ENCODE measurements at regions not wholly inside any gene's neighbourhood (a gene's known extent, or its start where the extent isn't known, plus 50 kb on each side); places are given as distances from the start of the nearest gene placed in this dataset.
A peak's percentile ranks its signal among the peaks of the same experiment; 100 is the strongest.
"Not testable (repeated sequence)": the region's sequence is repeated elsewhere in the genome, so short reads cannot be mapped to it uniquely, and the experiment has no call there.

GRCh38 chr16:59944041-59944440, 1209.9 kb upstream of the GOT2 start:
- not testable (repeated sequence) for DNase-seq

GRCh38 chr16:59941594-59941993, 1207.5 kb upstream of the GOT2 start:
- DNase-seq = no peak

DNA sequence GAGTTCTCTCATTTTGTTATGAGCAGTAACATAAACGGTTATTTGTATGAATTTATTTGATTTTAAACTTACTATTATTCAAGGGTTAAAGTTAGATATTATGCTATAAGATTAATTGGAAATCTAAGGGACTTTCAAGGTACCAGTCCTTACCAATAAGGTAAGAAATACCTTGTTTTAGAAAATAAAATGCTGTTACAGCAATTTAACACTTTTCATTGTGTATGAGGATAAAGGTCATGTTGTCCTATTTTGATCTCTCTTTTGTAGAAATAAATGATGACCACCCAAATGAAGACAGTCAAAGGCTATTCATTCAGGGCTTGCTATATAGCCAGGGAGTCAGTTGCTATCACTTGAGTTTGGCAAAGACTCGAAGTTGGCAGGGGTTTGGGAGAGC, 1185.9 kb upstream of the GOT2 start:
- no peak for DNase-seq

- no peak for DNase-seq
Observed at GRCh38 chr16:59913666-59914065, 1179.5 kb upstream of the GOT2 start.

DNA sequence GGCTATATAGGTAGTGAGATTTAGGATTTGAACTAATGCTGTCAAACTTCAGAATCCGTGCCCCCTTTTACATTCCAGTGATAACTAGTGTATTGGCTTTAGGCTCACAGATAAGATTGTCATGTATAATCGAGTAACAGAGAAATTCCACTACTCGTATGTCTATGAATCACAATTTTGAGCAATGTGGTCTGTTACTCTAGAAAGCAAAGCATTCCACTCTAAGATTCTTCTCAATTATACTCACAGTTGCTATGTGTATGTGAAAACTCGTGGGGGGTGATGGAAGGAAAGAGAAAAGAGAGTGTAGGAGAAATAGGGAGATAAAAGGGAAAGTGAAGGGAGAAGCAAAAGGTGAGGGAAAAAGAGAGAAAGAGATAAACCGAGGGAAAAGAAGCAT, 1175.1 kb upstream of the GOT2 start:
- no peak for DNase-seq

GRCh38 chr16:59907611-59908010, 1173.5 kb upstream of the GOT2 start:
- peak; percentile 15 for DNase-seq

DNA sequence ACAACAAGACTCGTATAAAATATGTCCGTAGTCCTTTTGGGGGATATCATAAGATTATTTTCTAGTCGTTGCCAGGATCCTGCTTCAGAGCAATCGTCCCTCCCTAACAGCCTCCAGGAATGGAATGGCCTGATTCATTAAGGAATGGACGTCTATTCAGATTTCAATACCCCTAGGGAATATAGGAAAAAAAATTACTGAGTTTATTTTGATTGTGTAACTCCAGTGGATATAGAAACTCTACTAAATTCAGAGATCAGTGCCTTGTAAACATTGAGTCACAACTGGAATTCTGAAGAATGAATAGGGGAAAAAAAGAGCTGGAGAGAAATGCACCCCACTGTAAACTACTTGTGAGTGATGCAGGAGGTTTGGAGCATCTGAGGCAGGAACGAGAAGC, 1171.5 kb upstream of the GOT2 start:
- no peak for DNase-seq

- no peak for DNase-seq
Observed at GRCh38 chr16:59905131-59905530, 1171.0 kb upstream of the GOT2 start.

DNA sequence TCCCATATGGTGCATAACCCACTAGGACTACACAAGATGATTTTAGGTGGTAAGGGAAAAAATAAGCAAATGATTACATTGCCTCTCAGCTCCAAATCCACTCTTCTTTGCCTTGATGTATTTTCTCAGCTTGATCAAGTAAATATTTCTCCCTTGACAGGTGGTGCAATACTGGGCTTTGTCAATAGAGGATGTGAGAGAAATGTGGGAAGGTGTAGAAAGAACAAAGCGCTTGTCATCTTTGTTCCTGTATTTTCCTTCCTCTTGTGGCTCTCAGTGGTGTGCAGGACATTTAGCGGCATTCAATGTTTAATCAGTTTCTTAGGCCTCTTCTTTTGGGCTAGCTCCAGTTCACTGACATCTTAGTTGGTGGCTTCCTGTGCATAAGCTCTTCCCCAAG, 1165.8 kb upstream of the GOT2 start:
- no peak for DNase-seq

DNA sequence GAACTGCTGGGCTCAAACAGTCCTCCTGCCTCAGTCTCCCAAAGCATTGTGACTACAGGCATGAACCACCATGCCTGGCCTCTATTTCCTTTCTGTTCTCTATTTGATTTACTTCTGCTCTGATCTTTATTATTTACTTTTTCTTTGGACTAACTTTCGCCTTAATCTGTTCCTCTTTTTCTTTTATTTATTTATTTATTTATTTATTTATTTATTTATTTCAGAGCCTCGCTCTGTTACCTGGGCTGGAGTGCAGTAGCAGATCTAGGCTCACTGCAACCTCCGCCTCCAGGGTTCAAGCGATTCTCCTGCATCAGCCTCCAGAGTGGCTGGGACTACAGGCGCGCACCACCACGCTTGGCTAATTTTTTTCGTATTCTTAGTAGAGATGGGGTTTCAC, 1158.3 kb upstream of the GOT2 start:
- DNase-seq = no peak

- no peak for DNase-seq
Observed at GRCh38 chr16:59887856-59888255, 1153.7 kb upstream of the GOT2 start.

GRCh38 chr16:59886021-59886420, 1151.9 kb upstream of the GOT2 start:
- no peak for DNase-seq

DNA sequence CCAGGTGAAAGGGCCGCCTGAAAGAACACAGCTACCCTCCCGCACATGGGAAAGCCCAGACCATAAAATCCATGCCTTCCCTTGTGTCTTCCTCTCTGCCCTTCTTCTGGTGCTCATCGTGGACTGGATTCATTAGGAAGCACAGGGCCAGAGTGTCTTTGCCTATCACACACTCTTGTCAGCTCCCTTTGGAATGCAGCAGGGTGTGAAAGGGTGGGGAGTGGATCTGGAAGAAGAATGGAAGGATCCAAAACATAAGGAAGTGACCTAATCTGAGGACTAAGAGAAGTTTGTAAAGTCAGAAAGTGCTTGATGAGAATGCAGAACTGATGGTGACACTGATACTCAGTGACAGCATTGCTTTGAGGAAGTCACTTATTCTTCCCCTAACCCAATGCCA, 1147.3 kb upstream of the GOT2 start:
- DNase-seq = no peak

DNA sequence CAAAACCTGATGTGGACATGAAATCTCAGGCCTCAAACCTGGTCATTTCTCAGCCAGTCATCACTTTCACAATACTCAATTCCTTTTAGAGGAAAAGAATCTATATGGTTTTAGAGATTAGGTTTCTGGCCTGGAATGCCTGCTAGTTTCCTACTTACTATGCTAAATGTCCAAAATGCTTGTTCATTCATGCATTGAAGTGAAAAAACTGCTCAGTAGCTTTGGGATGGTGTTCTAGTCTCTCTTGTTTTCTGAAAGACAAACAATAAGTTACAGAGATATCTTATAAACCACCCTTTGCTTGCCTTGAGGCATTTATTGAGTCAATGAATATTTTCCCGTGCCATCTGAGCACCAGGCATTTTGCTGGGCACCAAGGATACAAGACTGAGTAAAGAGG, 1146.5 kb upstream of the GOT2 start:
- DNase-seq = no peak

DNA sequence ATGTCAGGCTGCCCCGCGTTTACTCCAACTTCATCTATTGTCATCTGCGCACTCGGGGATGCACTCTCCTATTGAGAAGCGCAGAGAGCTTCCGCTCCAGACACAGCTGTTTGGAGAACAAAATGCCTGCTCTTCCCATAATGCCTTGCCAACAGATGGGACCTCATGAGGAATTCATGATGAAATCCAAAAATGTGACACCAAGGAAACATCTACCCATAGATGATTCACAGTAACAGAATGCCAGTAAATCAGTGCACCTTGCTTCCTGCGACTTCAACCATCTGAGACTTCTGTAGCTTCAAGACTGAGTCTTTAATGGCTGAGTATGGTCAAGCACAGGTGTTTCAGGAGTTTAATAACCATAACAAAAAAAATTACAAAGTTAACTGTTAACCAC, 1144.9 kb upstream of the GOT2 start:
- DNase-seq = no peak

GRCh38 chr16:59878479-59878878, 1144.4 kb upstream of the GOT2 start:
- no peak for DNase-seq

- DNase-seq = no peak
Observed at GRCh38 chr16:59864981-59865666, 1131.0 kb upstream of the GOT2 start.

DNA sequence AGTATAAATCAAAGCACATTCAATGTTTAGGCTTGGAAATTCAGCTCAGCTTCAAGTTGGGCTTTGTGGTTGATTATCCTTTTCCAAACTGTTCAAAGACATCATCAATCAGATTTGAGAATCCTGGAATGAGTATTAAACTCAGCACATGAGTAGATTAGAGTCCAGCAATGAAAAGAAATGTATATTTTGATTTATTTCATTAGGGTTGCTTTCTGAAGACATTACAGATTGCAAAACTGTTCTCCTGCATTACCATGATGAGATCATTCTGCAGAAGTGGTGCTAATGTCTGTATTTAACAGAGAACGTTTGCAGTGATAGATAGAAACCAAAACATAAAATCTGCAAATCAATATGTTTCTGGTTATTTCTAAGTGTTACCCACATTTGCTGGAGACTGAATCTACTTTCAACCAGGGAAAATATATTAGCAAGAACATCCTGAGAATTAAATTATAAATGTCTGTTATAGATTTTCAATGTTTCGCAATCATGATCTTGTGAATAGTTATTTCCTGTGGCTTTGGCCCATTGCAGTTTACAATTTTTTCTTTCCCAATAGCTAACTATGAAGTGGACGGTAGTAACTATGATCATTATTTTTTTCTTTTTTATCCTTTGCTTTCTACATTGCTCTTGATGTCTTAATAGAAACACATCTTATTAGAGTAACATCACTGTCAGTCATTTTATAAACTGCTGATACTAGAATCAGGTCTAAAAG, 1125.7 kb upstream of the GOT2 start:
- no peak for DNase-seq

DNA sequence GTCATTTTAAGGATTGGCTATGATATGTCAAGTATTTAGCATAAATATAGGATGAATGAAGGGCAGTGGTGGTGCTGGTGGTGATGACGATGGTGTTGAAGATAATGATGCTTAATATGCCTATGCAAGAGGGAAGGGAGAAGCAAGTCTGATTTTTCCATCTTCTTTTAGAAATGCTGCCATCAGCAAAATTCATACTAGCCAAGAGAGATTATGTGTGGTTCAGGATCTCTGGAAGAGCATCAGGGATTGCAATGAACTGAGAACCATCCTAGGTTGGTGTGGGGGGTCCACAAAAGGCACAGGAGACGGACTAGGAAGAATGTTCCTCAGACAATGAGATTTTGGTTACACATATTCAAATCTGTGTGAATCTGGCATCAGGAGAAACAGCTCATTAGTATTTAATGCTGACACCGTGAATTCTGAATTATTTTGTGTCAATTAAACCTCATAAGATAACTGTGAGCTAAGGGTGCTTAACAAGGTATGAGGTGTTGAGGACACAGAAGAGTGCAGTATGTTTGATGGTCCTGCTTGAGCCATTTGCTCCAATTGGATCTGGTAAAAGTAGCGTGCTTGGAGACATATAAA, 1120.8 kb upstream of the GOT2 start:
- no peak for DNase-seq

DNA sequence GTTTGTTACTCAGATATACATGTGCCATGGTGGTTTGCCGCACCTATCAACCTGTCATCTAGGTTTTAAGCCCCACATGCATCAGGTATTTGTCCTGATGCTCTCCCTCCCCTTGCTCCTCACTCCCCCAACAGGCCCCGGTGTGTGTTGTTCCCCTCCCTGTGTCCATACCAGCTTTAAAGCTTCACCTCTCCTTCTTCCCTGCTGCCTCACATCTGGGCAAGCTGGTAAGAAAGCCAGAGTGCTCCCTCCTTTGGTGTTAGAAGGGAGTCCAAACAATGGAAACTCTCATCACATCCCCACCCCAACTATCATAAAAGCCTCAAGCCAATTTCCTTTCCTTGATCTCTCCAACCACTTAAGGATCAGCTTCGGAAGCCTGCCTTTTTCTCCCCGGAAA, 1115.6 kb upstream of the GOT2 start:
- no peak for DNase-seq

DNA sequence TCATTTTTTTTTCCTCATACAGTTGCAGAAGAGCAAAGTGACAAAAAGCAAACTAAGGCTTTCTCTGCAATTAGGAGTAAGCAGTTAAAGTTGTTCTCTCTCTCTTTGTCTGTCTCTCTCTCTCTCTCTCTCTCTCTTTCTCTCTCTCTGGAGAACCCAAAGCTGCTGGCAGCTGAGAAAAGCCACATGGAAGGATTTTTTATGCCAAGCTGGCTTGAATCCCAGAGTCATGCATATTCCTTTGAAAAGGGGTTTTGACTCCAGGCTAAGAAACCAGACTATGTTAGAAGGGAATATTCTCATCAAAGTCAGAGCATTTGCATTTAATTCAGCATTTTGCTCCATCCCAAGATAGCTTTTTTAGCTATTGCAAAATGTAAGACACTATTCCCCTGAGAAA, 1114.2 kb upstream of the GOT2 start:
- DNase-seq = peak; percentile 9

DNA sequence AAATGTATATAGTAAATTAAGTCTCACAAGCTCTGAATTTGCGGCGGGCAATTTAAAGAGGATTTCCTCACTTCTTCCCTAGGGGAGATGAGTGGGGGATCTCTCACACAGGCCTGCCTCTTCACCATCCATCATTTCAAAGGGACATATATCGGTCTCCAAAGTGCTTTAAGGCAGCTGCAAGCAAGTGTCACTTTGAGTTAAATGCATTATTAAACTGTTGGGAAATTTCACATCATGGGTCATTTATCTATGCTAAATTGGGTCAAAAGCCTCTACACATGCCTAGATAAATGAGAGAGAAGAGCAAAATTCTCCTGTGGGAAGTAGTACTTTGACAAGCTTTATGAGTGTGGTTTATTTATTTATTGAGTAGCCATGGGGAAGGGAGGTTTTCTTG, 1106.1 kb upstream of the GOT2 start:
- peak; percentile 65 for DNase-seq

DNA sequence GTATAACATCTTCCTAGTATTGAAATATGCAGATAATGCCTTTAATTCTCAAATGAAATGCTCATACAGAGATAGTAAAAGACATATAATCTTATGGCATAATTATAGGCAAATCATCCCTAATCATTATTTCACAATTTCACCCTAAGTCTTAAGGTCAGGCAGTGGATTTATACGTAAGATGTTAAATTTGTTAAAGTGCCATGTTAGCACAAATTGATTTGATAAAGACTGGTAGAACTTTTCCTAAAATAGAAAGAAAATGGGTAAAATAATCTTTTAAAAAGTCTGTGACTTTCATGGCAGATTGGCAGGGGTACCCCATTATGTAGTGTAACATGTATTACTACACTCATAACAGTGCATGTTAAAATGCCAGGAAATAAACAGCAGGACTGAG, 1092.7 kb upstream of the GOT2 start:
- no peak for DNase-seq

- not testable (repeated sequence) for DNase-seq
Observed at GRCh38 chr16:59809488-59809887, 1075.4 kb upstream of the GOT2 start.
